Upper lobe of left lung (tissue), 6 donors: ENCODE measurements at regions not wholly inside any gene's neighbourhood (a gene's known extent, or its start where the extent isn't known, plus 50 kb on each side); places are given as distances from the start of the nearest gene placed in this dataset.

ENCODE experiments used
- ATAC-seq, 2 donors: fragments of 200-7000 bp; cut with Tn5 transposase; one replicate each; pipeline ENCODE4 v1.9.1; 2022; ENCODE audit warnings: mild to moderate bottlenecking in 2 of 2, moderate library complexity in 2 of 2; ENCODE audit not compliant: low FRiP score in 2 of 2
- DNase-seq, 2 donors: peaks; one replicate each; pipeline ENCODE4 v3.0.0-alpha.2; 2019 to 2020
- H3K27ac ChIP-seq, 4 donors: fragments of 200-600 bp; sonication (generic); one replicate each; pipeline ENCODE4 v1.5.1; 2016 to 2019
- H3K27me3 ChIP-seq, 4 donors: fragments of 200-600 bp; sonication (generic); one replicate each; pipeline ENCODE4 v1.5.1; 2017 to 2019
- H3K36me3 ChIP-seq, 4 donors: fragments of 200-600 bp; sonication (generic); one replicate each; pipeline ENCODE4 v1.5.1; 2016 to 2019
- H3K4me1 ChIP-seq, 4 donors: fragments of 200-600 bp; sonication (generic); one replicate each; pipeline ENCODE4 v1.5.1; 2018 to 2019
- H3K4me3 ChIP-seq, 4 donors: fragments of 200-600 bp; sonication (generic); one replicate each; pipeline ENCODE4 v1.5.1; 2017 to 2019; ENCODE audit warnings: mild to moderate bottlenecking in 2 of 4, moderate library complexity in 1 of 4
- H3K9me3 ChIP-seq, 4 donors: fragments of 200-600 bp; sonication (generic); one replicate each; pipeline ENCODE4 v1.5.1; 2018 to 2019
- CTCF ChIP-seq, 6 experiments: fragments of 450-650 bp in 4 of 6; fragments of 200-600 bp in 2 of 6; sonication (generic) in 2 of 6; IDR thresholded peaks; one replicate each; pipeline ENCODE4 v1.5.1; 2016 to 2019; ENCODE audit warnings: antibody characterized with exemption in 6 of 6
- EP300 ChIP-seq, 4 donors: sonication (generic); formaldehyde crosslinking; IDR thresholded peaks; one replicate each; pipeline ENCODE4 v1.5.1; 2017; ENCODE audit warnings: antibody characterized with exemption in 4 of 4, control low read depth in 2 of 4
- POLR2A ChIP-seq, 4 donors: fragments of 450-650 bp; IDR thresholded peaks; one replicate each; pipeline ENCODE4 v1.5.1; 2016 to 2017; ENCODE audit warnings: antibody characterized with exemption in 4 of 4, mild to moderate bottlenecking in 2 of 4
- POLR2AphosphoS5 ChIP-seq, 2 donors: sonication (generic); formaldehyde crosslinking; IDR thresholded peaks; one replicate each; pipeline ENCODE4 v1.5.1; 2017; ENCODE audit warnings: antibody characterized with exemption in 2 of 2
- WGBS, 2 donors: methylation state at CpG; one replicate each; pipeline ENCODE4 v1.1.5; 2017 to 2018; 5-methylcytosine and 5-hydroxymethylcytosine counted together
- donor health status: DM: no; HTN: no; CAD: no; lungs with moderate emphysema.
- donor health status: DM: no; HTN: yes; CAD: no; lungs with severe emphysema.

GRCh38 chr18:43875511-43875910, 598.2 kb upstream of the SYT4 start:
- WGBS, 2 donors, result 52 to 66% methylated on average over 2 of the region's 2 CpGs
- H3K36me3 ChIP-seq, result no peaks in the 10 kb centered on the region
- H3K9me3 ChIP-seq, result no peaks in the 10 kb centered on the region
- no peak for DNase-seq
- H3K4me1 ChIP-seq, result peaks cover 0 to 7% (median 0%) of the 10 kb centered on the region in 4 donors
- H3K4me3 ChIP-seq, result no peak overlapping the region
- no peak for ATAC-seq
- TF ChIP-seq POLR2AphosphoS5 (IDR thresholded peaks at IDR 0.05), result no peak
- no peak for TF ChIP-seq POLR2A (IDR thresholded peaks at IDR 0.05)
- no peak for TF ChIP-seq CTCF (IDR thresholded peaks at IDR 0.05)
- no peak for TF ChIP-seq EP300 (IDR thresholded peaks at IDR 0.05)
- H3K27me3 ChIP-seq, result no peaks in the 10 kb centered on the region
- H3K27ac ChIP-seq, result no peak overlapping the region

GRCh38 chr18:43876286-43876685, 599.0 kb upstream of the SYT4 start:
- H3K4me1 ChIP-seq, result peaks cover 0 to 7% (median 0%) of the 10 kb centered on the region in 4 donors
- no peak overlapping the region for H3K27ac ChIP-seq
- no peak for TF ChIP-seq CTCF (IDR thresholded peaks at IDR 0.05)
- no peak for TF ChIP-seq POLR2AphosphoS5 (IDR thresholded peaks at IDR 0.05)
- TF ChIP-seq POLR2A (IDR thresholded peaks at IDR 0.05), result no peak
- TF ChIP-seq EP300 (IDR thresholded peaks at IDR 0.05), result no peak
- H3K36me3 ChIP-seq, result no peaks in the 10 kb centered on the region
- no peaks in the 10 kb centered on the region for H3K9me3 ChIP-seq
- DNase-seq (no peak), ATAC-seq (no peak)
- H3K4me3 ChIP-seq, result no peak overlapping the region
- WGBS, 2 donors, result 73 to 76% methylated on average over 4 of the region's 4 CpGs
- H3K27me3 ChIP-seq, result no peaks in the 10 kb centered on the region

GRCh38 chr18:43876748-43877147, 599.5 kb upstream of the SYT4 start:
- TF ChIP-seq EP300 (IDR thresholded peaks at IDR 0.05) (no peak), POLR2A (IDR thresholded peaks at IDR 0.05) (no peak), CTCF (IDR thresholded peaks at IDR 0.05) (no peak), POLR2AphosphoS5 (IDR thresholded peaks at IDR 0.05) (no peak)
- H3K36me3 ChIP-seq, result no peaks in the 10 kb centered on the region
- DNase-seq (no peak), ATAC-seq (no peak)
- no peak overlapping the region for H3K4me3 ChIP-seq
- H3K27ac ChIP-seq, result no peak overlapping the region
- H3K4me1 ChIP-seq, result peaks cover 0 to 7% (median 0%) of the 10 kb centered on the region in 4 donors
- H3K9me3 ChIP-seq, result no peaks in the 10 kb centered on the region
- WGBS, 2 donors, result 41 to 44% methylated on average over 4 of the region's 4 CpGs
- H3K27me3 ChIP-seq, result no peaks in the 10 kb centered on the region

- DNase-seq (no peak), ATAC-seq (no peak)
- 93 to 96% methylated on average over 3 of the region's 3 CpGs for WGBS, 2 donors
- Histone ChIP-seq H3K4me1 (peaks cover 0 to 7% (median 0%) of the 10 kb centered on the region in 4 donors), H3K4me3 (no peak overlapping the region), H3K9me3 (no peaks in the 10 kb centered on the region), H3K27ac (no peak overlapping the region), H3K36me3 (no peaks in the 10 kb centered on the region), H3K27me3 (no peaks in the 10 kb centered on the region)
- no peak for TF ChIP-seq POLR2AphosphoS5 (IDR thresholded peaks at IDR 0.05)
- no peak for TF ChIP-seq CTCF (IDR thresholded peaks at IDR 0.05)
- no peak for TF ChIP-seq POLR2A (IDR thresholded peaks at IDR 0.05)
- TF ChIP-seq EP300 (IDR thresholded peaks at IDR 0.05), result no peak
These were observed 600.5 kb upstream of the SYT4 start for GRCh38 chr18:43877616-43878321.

- TF ChIP-seq CTCF (IDR thresholded peaks at IDR 0.05), result no peak
- no peak for TF ChIP-seq POLR2A (IDR thresholded peaks at IDR 0.05)
- no peak for TF ChIP-seq EP300 (IDR thresholded peaks at IDR 0.05)
- no peak for TF ChIP-seq POLR2AphosphoS5 (IDR thresholded peaks at IDR 0.05)
- DNase-seq (no peak), ATAC-seq (peak in 1 of 2 donors; percentile 60)
- H3K4me3 ChIP-seq, result no peak overlapping the region
- H3K27ac ChIP-seq, result no peak overlapping the region
- no peaks in the 10 kb centered on the region for H3K36me3 ChIP-seq
- H3K27me3 ChIP-seq, result no peaks in the 10 kb centered on the region
- WGBS, 2 donors, result 80 to 92% methylated on average over 3 of the region's 3 CpGs
- no peaks in the 10 kb centered on the region for H3K9me3 ChIP-seq
- peaks cover 0 to 7% (median 0%) of the 10 kb centered on the region in 4 donors for H3K4me1 ChIP-seq
These were observed 602.1 kb upstream of the SYT4 start for GRCh38 chr18:43879415-43879814.
